T-helper 1 cell treated with Interleukin-12 subunit alpha and Interleukin-12 subunit beta and Interleukin-4 antibody, amounts not matched to agents 30 ng/mL and 1 ng/mL, for 36 hours (primary cell): ENCODE measurements at regions not wholly inside any gene's neighbourhood (a gene's known extent, or its start where the extent isn't known, plus 50 kb on each side); places are given as distances from the start of the nearest gene placed in this dataset.
"Not testable (repeated sequence)": the region's sequence is repeated elsewhere in the genome, so short reads cannot be mapped to it uniquely, and the experiment has no call there.

ENCODE experiments used
- intact Hi-C: fragments of 100-400 bp; cut with micrococcal nuclease; formaldehyde crosslinking; loops from one replicate; pipeline ENCODE4 v1.15.1; 2024

- intact Hi-C loops: no loop called here
Measured at GRCh38 chr1:177646757-177647730, 322.8 kb downstream of the SEC16B start.

GRCh38 chr1:177645491-177646190 lies 324.2 kb downstream of the SEC16B start:
- intact Hi-C loops: no loop called here

GRCh38 chr1:177640687-177641086 lies 329.2 kb downstream of the SEC16B start:
- intact Hi-C loops: no loop called here

- intact Hi-C loops: not testable (repeated sequence)
Measured at GRCh38 chr1:177634151-177634550, 335.7 kb downstream of the SEC16B start.

- intact Hi-C loops: no loop called here
Measured at GRCh38 chr1:177632923-177633615, 336.8 kb downstream of the SEC16B start.

GRCh38 chr1:177631770-177632169 lies 338.1 kb downstream of the SEC16B start:
- intact Hi-C loops: no loop called here

- intact Hi-C loops: no loop called here
Measured at GRCh38 chr1:177629526-177629925, 340.3 kb downstream of the SEC16B start.

GRCh38 chr1:177627148-177627910 lies 342.5 kb downstream of the SEC16B start:
- intact Hi-C loops: no loop called here

GRCh38 chr1:177620636-177621190 lies 349.1 kb downstream of the SEC16B start:
- intact Hi-C loops: no loop called here

- intact Hi-C loops: no loop called here
Measured at GRCh38 chr1:177615251-177615650, 354.6 kb downstream of the SEC16B start.

GRCh38 chr1:177611402-177611801 lies 358.5 kb downstream of the SEC16B start:
- intact Hi-C loops: no loop called here

GRCh38 chr1:177609953-177610352 lies 359.9 kb downstream of the SEC16B start:
- intact Hi-C loops: no loop called here

- intact Hi-C loops: no loop called here
Measured at GRCh38 chr1:177600936-177601335, 368.9 kb downstream of the SEC16B start.

- intact Hi-C loops: no loop called here
Measured at GRCh38 chr1:177600321-177600720, 369.5 kb downstream of the SEC16B start.

GRCh38 chr1:177597393-177597792 lies 372.5 kb downstream of the SEC16B start:
- intact Hi-C loops: no loop called here

GRCh38 chr1:177596485-177596884 lies 373.4 kb downstream of the SEC16B start:
- intact Hi-C loops: no loop called here

GRCh38 chr1:177593105-177593504 lies 376.8 kb downstream of the SEC16B start:
- intact Hi-C loops: no loop called here

GRCh38 chr1:177592624-177593023 lies 377.2 kb downstream of the SEC16B start:
- intact Hi-C loops: no loop called here

- intact Hi-C loops: no loop called here
Measured at GRCh38 chr1:177591155-177591554, 378.7 kb downstream of the SEC16B start.

- intact Hi-C loops: no loop called here
Measured at GRCh38 chr1:177589166-177589565, 380.7 kb downstream of the SEC16B start.

- intact Hi-C loops: no loop called here
Measured at GRCh38 chr1:177586429-177586828, 383.4 kb downstream of the SEC16B start.
